ENCODE measurements at regions not wholly inside any gene's neighbourhood (a gene's known extent, or its start where the extent isn't known, plus 50 kb on each side); places are given as distances from the start of the nearest gene placed in this dataset.

GRCh38 chr4:42778349-42778748 is 114.2 kb upstream of the GRXCR1 start:
- no peak for TF ChIP-seq CTCF (IDR thresholded peaks at IDR 0.05)
- no peak for TF ChIP-seq POLR2A (IDR thresholded peaks at IDR 0.05)
